Activated CD4-positive, alpha-beta T cell treated with anti-CD3 and anti-CD28 coated beads, Interleukin-2, Interleukin-4, amounts not matched to agents 100 ng/mL and 50 ng/mL, durations not matched to agents 16 hours and 8 hours (primary cell): ENCODE measurements at regions not wholly inside any gene's neighbourhood (a gene's known extent, or its start where the extent isn't known, plus 50 kb on each side); places are given as distances from the start of the nearest gene placed in this dataset.
"Not testable (repeated sequence)": the region's sequence is repeated elsewhere in the genome, so short reads cannot be mapped to it uniquely, and the experiment has no call there.

Experiments
- DNase-seq: peaks from one replicate; pipeline ENCODE4 v3.0.0-alpha.2; 2020; ENCODE audit warnings: low spot score

- no peak for DNase-seq
Observed at GRCh38 chr15:96914081-96914480, 583.6 kb downstream of the NR2F2 start.

DNA sequence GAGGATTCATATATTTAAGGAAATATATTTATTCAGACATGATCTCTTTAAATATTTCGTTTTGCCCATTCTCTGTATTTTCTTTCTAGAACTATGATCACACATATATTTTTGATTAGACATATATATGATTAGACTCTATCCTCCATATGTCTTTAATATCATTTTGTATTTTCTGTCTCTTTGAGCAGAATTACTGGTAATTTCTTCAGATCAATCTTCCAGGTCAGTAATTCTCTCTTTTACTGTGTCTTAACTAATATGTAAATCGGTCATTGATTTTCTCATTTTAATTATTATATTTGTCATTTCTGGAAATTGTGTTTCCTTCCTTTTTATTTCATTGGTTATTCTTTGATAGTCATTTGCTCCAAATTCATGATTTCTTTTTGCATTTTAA, 586.2 kb downstream of the NR2F2 start:
- DNase-seq, result no peak

DNA sequence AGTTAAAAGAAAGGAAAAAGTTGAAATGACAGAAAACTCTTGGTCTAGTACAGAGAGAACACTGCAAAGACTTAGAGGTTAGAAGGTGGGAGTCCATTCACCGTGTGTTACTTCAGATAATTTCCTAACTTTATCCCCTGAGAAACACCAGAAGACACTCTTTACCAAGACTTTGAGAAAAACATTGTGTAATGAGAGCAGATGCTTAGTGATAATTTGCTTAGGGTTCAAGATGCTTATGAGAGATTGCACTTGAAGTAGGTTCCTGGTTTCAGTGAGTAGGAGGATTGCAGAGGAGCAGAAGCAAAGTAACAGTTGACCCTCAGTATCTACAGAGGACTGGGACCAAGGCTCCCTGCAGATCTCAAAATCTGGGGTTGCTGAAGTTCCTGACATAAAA, 594.1 kb downstream of the NR2F2 start:
- DNase-seq, result no peak

- no peak for DNase-seq
Observed at GRCh38 chr15:96947296-96948229, 617.1 kb downstream of the NR2F2 start.

- no peak for DNase-seq
Observed at GRCh38 chr15:96948981-96949380, 618.5 kb downstream of the NR2F2 start.

GRCh38 chr15:96958721-96959120, 628.2 kb downstream of the NR2F2 start:
- DNase-seq, result no peak

DNA sequence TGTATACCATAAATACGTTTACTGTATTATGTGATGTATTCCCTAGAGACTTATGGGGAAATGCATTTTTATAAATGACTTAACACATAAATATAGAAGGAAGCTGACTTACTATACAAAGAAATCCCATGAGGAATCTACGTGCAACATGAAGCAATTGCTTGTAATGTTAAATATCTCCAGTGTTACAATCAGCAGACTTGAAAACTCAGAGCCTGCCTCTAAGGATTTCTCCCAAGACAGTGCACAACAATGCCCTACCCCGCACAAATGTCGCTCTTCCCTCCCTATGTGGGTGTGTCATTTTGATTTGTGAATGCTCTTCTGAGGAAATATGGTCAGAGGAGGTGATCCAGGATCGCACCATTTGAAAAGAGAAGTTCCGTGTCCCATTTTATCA, 629.0 kb downstream of the NR2F2 start:
- DNase-seq, result no peak

DNA sequence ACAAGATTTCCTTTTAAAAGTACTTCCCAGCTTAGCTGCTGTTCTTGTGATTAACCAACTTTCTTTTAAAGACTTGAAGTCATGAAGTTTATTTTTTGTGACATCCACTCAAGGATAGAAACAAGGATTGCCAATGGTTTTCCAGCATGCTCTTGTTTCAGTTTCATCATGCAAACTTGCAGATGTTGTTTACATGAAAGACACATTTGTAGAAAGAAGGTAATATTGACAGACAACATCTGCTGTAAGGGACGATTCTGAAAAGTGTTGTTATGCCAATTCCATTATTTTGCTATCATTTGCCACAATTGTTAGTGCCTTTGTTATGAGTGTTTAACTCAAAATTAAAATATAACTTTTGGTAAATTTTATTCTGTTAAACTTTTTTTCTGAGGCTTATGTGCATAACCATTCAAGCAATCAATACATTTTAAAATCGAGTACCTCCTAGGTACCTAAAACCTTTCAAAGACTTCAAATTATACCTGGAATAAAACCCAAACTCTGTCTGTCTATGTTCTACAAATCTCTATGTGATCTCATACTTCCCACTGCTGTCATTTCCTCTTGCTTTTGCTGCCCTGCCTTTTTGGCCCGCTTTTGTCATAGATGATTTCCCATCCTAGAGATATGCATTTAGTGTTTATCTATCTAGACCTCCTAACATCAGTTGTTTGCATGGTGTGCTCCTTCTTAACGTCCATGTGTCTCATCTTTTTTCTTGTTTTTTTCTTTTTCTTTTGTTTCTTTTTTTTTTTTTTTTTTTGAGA, 630.4 kb downstream of the NR2F2 start:
- no peak for DNase-seq

GRCh38 chr15:96966554-96966953, 636.1 kb downstream of the NR2F2 start:
- DNase-seq, result no peak

DNA sequence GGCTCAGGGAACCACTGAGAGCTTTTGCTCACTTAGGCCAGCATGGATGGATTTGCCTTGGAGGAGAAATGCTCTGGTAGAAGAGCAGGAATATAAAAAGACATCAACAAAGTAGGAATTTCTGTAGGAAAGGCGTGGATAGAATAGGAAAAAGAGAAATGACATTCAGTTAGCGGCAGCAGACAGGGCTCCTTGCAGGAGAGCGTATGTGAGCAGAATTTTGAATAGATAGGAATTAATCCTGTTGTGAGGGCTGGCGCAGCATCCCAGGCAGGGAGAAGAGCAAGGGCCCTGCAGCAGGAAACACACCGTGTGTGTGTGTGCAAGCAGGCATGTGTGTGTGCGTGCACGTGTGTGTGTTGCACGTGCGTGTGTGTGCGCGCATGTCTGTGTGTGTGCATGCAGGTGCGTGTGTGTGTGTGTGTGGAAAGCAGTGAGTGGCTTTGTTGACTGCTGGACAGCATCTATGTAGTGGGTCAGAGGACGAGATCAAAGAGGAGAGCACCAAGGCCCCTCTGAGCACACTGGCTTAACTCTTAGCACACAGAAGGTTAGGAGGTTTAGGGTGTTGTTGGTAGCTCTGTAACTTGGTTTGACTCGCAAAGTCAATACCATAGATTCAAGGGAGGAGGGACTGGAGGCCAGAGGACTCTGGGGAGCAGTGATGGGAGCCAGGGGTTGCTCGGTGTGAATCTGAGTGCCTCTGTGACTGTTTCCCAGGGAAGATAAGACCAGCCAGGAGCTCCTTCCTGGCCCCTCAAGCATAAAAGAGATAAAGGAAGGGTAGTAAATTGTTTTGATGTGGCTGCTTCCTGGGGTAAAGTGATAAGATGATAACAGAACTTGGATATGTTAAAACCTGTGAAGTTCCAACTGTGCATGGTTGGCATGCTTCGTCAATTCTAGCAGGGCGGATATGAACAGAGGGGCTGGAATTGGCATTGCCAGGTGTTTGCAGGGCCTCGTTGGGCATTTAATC, 639.5 kb downstream of the NR2F2 start:
- no peak for DNase-seq

GRCh38 chr15:96972201-96972600, 641.7 kb downstream of the NR2F2 start:
- no peak for DNase-seq

GRCh38 chr15:96974761-96975160, 644.3 kb downstream of the NR2F2 start:
- no peak for DNase-seq

GRCh38 chr15:96977886-96978285, 647.4 kb downstream of the NR2F2 start:
- no peak for DNase-seq

GRCh38 chr15:96978937-96979473, 648.5 kb downstream of the NR2F2 start:
- DNase-seq, result no peak

GRCh38 chr15:96984121-96984671, 653.7 kb downstream of the NR2F2 start:
- DNase-seq, result not testable (repeated sequence)

DNA sequence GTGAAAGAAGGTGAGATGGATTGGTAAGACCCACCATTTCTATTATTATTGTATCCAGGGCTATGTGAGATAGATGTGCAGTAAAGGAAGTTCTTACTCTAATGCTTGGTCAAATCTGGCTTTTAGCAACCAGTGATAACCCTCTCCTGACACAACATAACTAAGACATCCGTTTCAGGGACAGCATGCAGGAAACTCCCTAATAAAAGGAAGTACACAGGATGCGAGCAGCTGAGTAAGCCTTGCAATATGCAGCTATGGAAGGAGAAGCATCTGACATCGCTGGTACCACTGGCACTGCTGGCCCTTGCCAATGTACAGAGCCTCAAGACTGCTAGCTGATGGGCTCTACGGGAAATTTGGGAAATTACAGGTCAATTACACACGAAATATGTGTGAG, 662.3 kb downstream of the NR2F2 start:
- DNase-seq, result no peak

DNA sequence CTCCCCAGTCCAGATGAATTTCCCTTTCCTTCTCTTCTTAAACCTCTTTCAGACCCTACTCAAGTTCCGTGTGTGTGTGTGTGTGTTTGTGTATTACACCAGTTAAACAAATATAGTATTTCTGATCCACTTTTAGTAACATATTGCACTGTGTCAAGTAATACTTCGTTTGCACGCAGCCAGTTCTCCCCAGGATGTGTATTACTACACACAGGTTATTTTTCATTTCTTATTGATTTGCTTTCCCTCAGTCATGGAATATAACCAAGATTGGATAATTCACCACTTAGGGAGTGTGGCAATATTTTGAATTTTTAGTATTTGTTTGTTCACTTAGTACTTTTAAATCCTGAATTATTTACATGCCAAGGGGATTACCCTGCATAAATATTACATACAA, 667.0 kb downstream of the NR2F2 start:
- no peak for DNase-seq

DNA sequence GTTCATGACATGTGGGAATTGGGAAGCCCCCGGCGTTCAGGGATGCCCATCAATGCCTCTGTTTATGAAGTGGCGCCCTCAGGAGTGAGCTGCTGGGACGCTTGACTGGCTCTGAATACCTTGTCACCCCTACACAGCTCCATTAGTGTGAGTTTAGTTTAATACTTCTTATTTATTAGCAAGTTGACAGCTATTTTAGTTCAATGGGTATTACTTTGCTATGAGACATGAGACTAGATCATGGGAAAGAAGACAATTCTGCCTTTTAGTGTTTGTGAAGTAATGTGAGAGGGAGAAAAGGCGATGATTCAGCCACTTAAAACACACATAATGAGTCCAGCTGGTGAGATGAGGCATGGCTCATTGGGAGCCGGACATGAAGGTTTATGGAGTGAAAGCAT, 678.5 kb downstream of the NR2F2 start:
- DNase-seq, result no peak

DNA sequence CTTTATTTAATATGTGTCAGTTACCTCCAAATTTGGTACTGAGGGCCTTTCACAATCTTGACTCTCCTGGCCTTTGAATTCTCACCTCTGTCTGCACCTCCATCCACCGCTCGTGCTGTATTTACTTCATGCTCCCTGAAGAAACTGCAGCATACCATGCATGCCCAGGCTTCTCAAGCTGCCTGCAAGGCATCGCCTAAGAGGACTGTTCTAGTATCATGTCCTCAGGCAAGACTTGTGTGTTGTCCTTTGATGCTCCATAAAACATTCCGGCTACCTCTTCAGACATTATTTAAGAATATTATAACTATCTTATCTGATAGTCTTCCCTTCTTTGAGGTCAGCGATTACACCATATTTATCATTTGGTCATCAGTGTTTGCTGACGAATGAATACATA, 682.5 kb downstream of the NR2F2 start:
- DNase-seq, result no peak

GRCh38 chr15:97013491-97013890, 683.0 kb downstream of the NR2F2 start:
- no peak for DNase-seq

DNA sequence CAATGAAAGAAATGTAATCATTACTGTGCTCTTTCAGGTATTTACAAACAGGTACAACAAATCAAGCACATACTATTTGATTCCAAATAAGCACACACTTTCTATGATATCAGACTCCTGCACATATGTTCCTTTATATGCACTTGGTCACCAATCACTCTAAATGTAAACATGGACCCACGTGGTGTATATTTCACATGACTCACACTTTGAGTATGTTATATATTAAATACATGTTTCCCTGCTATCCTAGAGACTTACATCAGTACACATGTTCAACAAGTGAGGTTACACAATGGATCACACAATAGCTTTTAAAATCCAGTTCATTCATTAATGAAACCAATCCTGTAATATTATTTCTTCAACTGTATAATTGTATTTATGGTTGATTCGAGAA, 683.5 kb downstream of the NR2F2 start:
- no peak for DNase-seq

- no peak for DNase-seq
Observed at GRCh38 chr15:97023488-97023844, 693.0 kb downstream of the NR2F2 start.
